ENCODE measurements at regions not wholly inside any gene's neighbourhood (a gene's known extent, or its start where the extent isn't known, plus 50 kb on each side); places are given as distances from the start of the nearest gene placed in this dataset.

- Mint-ChIP-seq H3K9me3 (ENCODE audit: insufficient read depth) (peaks cover 19% of the 10 kb centered on the region), H3K27me3 (no peaks in the 10 kb centered on the region), H3K27ac (no peak overlapping the region), H3K4me1 (no peaks in the 10 kb centered on the region), H3K4me3 (no peak overlapping the region)
- no peaks in the 10 kb centered on the region for H3K27me3 ChIP-seq (replicated peaks in 1 of 4; ENCODE audit: control extremely low read depth in 1 of 4, control insufficient read depth in 3 of 4, insufficient read depth in 4 of 4, low read length in 3 of 4)
- intact Hi-C loops (cut with micrococcal nuclease): no loop called here
- H3K36me3 ChIP-seq (replicated peaks in 1 of 2; ENCODE audit: control extremely low read depth in 1 of 2, control insufficient read depth in 1 of 2, extremely low read depth in 1 of 2, insufficient read depth in 2 of 2, low read length in 1 of 2): no peaks in the 10 kb centered on the region
- DNase-seq (no peak), ATAC-seq (ENCODE audit: low read depth) (no peak)
- H2AFZ ChIP-seq (ENCODE audit: insufficient read depth, low read depth, low read length, poor library complexity, severe bottlenecking): no peak overlapping the region
- 93% methylated on average over 4 of the region's 5 CpGs for WGBS (ENCODE audit: insufficient coverage)
- TF ChIP-seq EZH2 (IDR thresholded peaks at IDR 0.05; ENCODE audit: borderline replicate concordance, insufficient read depth, low read depth, low read length, poor library complexity, severe bottlenecking): no peak
- TF ChIP-seq, protein P1, sequence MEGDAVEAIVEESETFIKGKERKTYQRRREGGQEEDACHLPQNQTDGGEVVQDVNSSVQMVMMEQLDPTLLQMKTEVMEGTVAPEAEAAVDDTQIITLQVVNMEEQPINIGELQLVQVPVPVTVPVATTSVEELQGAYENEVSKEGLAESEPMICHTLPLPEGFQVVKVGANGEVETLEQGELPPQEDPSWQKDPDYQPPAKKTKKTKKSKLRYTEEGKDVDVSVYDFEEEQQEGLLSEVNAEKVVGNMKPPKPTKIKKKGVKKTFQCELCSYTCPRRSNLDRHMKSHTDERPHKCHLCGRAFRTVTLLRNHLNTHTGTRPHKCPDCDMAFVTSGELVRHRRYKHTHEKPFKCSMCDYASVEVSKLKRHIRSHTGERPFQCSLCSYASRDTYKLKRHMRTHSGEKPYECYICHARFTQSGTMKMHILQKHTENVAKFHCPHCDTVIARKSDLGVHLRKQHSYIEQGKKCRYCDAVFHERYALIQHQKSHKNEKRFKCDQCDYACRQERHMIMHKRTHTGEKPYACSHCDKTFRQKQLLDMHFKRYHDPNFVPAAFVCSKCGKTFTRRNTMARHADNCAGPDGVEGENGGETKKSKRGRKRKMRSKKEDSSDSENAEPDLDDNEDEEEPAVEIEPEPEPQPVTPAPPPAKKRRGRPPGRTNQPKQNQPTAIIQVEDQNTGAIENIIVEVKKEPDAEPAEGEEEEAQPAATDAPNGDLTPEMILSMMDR (IDR thresholded peaks at IDR 0.05): no peak
- no peak overlapping the region for H3K4me2 ChIP-seq (replicated peaks; ENCODE audit: low read depth, low read length, poor library complexity, severe bottlenecking)
- no peak overlapping the region for H3K27ac ChIP-seq (ENCODE audit: low read length in 2 of 2)
- no peak overlapping the region for H3K9ac ChIP-seq (ENCODE audit: low read length)
- H4K20me1 ChIP-seq (ENCODE audit: control insufficient read depth, insufficient read depth, low read length, poor library complexity, severe bottlenecking): no peaks in the 10 kb centered on the region
- H3K9me3 ChIP-seq (ENCODE audit: control extremely low read depth in 1 of 3, control insufficient read depth in 2 of 3, insufficient read depth in 1 of 3, low read length in 2 of 3): peaks cover 0 to 79% (median 5%) of the 10 kb centered on the region in 3 donors
- CTCF ChIA-PET: no interaction called here
- H3K4me3 ChIP-seq (ENCODE audit: control extremely low read depth in 1 of 5, extremely low read depth in 1 of 5, insufficient read depth in 1 of 5, low read depth in 2 of 5, low read length in 4 of 5): no peak overlapping the region
- no peaks in the 10 kb centered on the region for H3K4me1 ChIP-seq (ENCODE audit: control insufficient read depth in 2 of 2, insufficient read depth in 2 of 2, low read length in 2 of 2)
- POLR2A ChIA-PET: no interaction called here
- no peaks in the 10 kb centered on the region for H3K79me2 ChIP-seq (ENCODE audit: control insufficient read depth, insufficient read depth, low read length)
Measured at GRCh38 chr7:57385668-57386067, 64.3 kb upstream of the ZNF716 start.

DNA sequence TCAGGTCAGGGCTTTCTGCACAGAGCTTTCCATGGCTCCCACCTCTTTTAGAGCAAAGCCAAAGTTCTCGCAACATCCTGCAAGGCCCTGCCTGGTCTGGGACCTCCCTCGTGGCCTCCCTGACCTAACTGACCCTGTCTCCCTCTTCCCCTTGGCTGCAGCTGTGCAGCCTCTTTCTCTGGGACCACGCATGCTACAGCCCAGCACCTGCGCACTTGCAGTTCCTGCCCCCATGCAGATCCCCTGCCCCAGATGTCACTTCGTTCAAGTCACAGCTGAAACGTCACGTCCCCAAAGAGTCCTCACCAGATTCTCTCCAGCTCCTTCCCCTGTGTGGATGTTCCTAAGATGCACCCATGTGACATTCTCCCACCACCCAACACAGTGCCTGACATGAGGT lies 61.2 kb upstream of the ZNF716 start:
- Histone ChIP-seq H3K79me2 (ENCODE audit: control insufficient read depth, insufficient read depth, low read length) (no peaks in the 10 kb centered on the region), H3K27ac (ENCODE audit: low read length in 2 of 2) (no peak overlapping the region), H4K20me1 (ENCODE audit: control insufficient read depth, insufficient read depth, low read length, poor library complexity, severe bottlenecking) (no peaks in the 10 kb centered on the region), H3K9me3 (ENCODE audit: control extremely low read depth in 1 of 3, control insufficient read depth in 2 of 3, insufficient read depth in 1 of 3, low read length in 2 of 3) (peaks cover 0 to 65% (median 5%) of the 10 kb centered on the region in 3 donors), H3K4me3 (ENCODE audit: control extremely low read depth in 1 of 5, extremely low read depth in 1 of 5, insufficient read depth in 1 of 5, low read depth in 2 of 5, low read length in 4 of 5) (no peak overlapping the region), H3K4me1 (ENCODE audit: control insufficient read depth in 2 of 2, insufficient read depth in 2 of 2, low read length in 2 of 2) (no peaks in the 10 kb centered on the region), H3K4me2 (replicated peaks; ENCODE audit: low read depth, low read length, poor library complexity, severe bottlenecking) (no peak overlapping the region), H2AFZ (ENCODE audit: insufficient read depth, low read depth, low read length, poor library complexity, severe bottlenecking) (no peak overlapping the region), H3K9ac (ENCODE audit: low read length) (no peak overlapping the region), H3K27me3 (replicated peaks in 1 of 4; ENCODE audit: control extremely low read depth in 1 of 4, control insufficient read depth in 3 of 4, insufficient read depth in 4 of 4, low read length in 3 of 4) (no peaks in the 10 kb centered on the region), H3K36me3 (replicated peaks in 1 of 2; ENCODE audit: control extremely low read depth in 1 of 2, control insufficient read depth in 1 of 2, extremely low read depth in 1 of 2, insufficient read depth in 2 of 2, low read length in 1 of 2) (no peaks in the 10 kb centered on the region)
- TF ChIP-seq, protein P1 (IDR thresholded peaks at IDR 0.05): no peak
- TF ChIP-seq EZH2 (IDR thresholded peaks at IDR 0.05; ENCODE audit: borderline replicate concordance, insufficient read depth, low read depth, low read length, poor library complexity, severe bottlenecking): no peak
- CTCF ChIA-PET: no interaction called here
- DNase-seq (no peak), ATAC-seq (ENCODE audit: low read depth) (no peak)
- Mint-ChIP-seq H3K27ac (no peak overlapping the region), H3K4me3 (no peak overlapping the region), H3K9me3 (ENCODE audit: insufficient read depth) (peaks cover 17% of the 10 kb centered on the region), H3K4me1 (no peaks in the 10 kb centered on the region), H3K27me3 (no peaks in the 10 kb centered on the region)
- POLR2A ChIA-PET: no interaction called here
- intact Hi-C loops (cut with micrococcal nuclease): no loop called here
- 74% methylated on average over 7 of the region's 7 CpGs for WGBS (ENCODE audit: insufficient coverage)
